ENCODE measurements at regions not wholly inside any gene's neighbourhood (a gene's known extent, or its start where the extent isn't known, plus 50 kb on each side); places are given as distances from the start of the nearest gene placed in this dataset.

DNA sequence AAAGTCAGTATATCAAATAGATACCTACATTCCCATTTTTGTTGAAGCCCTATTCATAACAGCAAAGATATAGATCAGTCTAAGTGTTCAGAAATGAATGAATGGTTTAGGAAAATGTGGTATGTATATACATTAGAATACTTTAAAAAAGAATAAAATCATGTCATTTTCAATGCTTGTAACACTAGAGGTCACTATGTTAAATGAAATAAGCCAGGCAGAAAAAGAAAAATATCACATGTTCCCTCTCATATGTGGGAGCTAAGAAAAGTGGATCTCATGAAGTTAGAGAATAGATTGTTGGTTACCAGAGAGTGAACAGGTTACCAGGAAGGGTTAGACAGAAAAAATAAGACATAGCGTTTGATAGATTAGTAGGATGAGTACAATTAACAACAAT, 1111.0 kb upstream of the SLC39A10 start:
- H3K4me2 ChIP-seq (ENCODE audit: low read length), result no peak overlapping the region
- no TSS peak for BruUV-seq (replicated peaks)
- H3K9me2 ChIP-seq (ENCODE audit: insufficient read depth, low read length), result no peaks in the 10 kb centered on the region
- H3K4me3 ChIP-seq (ENCODE audit: low read depth, low read length, poor library complexity, severe bottlenecking), result no peak overlapping the region
- ChIA-PET CTCF (ENCODE audit: unreplicated experiment) (no interaction called here), POLR2A (no interaction called here)
- no peaks in the 10 kb centered on the region for H3K9me3 ChIP-seq (ENCODE audit: low read length)
- TF ChIP-seq, protein P1, sequence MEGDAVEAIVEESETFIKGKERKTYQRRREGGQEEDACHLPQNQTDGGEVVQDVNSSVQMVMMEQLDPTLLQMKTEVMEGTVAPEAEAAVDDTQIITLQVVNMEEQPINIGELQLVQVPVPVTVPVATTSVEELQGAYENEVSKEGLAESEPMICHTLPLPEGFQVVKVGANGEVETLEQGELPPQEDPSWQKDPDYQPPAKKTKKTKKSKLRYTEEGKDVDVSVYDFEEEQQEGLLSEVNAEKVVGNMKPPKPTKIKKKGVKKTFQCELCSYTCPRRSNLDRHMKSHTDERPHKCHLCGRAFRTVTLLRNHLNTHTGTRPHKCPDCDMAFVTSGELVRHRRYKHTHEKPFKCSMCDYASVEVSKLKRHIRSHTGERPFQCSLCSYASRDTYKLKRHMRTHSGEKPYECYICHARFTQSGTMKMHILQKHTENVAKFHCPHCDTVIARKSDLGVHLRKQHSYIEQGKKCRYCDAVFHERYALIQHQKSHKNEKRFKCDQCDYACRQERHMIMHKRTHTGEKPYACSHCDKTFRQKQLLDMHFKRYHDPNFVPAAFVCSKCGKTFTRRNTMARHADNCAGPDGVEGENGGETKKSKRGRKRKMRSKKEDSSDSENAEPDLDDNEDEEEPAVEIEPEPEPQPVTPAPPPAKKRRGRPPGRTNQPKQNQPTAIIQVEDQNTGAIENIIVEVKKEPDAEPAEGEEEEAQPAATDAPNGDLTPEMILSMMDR (conservative IDR thresholded peaks at IDR 0.05; ENCODE audit: low read length), result peak; percentile 68
- TF ChIP-seq EZH2phosphoT487 (IDR thresholded peaks at IDR 0.05; ENCODE audit: borderline replicate concordance, low read depth, low read length), result no peak
- no peaks in the 10 kb centered on the region for H3K4me1 ChIP-seq (ENCODE audit: insufficient read depth, low read length, poor library complexity, severe bottlenecking)
- H2AFZ ChIP-seq (ENCODE audit: low read length), result no peak overlapping the region
- DNase-seq (ENCODE audit: low spot score), result peak; percentile 4
- H4K20me1 ChIP-seq (ENCODE audit: insufficient read depth, low read length), result no peaks in the 10 kb centered on the region
- intact Hi-C loops (cut with micrococcal nuclease; ENCODE audit: unreplicated experiment), result no loop called here
- H3K27ac ChIP-seq (ENCODE audit: low read depth, low read length, poor library complexity, severe bottlenecking), result no peak overlapping the region
- no peaks in the 10 kb centered on the region for H3K36me3 ChIP-seq (ENCODE audit: insufficient read depth, low read length)
- H3K79me2 ChIP-seq (ENCODE audit: insufficient read depth, low read depth, low read length), result no peaks in the 10 kb centered on the region

DNA sequence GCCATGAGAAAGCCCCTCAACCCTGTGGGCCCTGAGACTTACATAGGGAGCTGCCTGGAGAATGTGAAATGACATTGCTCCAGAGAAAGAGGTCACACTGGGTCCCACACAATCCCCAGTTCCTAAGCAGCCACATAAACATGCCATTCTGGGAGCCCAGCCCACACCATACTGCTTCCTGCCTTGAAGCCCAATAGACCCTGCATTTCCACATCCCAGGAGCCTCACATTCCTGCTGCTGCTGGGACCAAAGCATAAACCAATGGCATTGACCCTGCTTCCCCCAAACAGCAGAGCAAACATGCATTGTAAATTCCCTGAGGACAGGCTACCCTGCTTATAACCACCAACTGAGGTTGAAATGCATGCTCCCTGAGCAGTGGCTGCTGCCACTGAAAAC, 1117.6 kb upstream of the SLC39A10 start:
- BruUV-seq (replicated peaks), result no TSS peak
- Histone ChIP-seq H3K79me2 (ENCODE audit: insufficient read depth, low read depth, low read length) (no peaks in the 10 kb centered on the region), H3K4me2 (ENCODE audit: low read length) (no peak overlapping the region), H3K4me1 (ENCODE audit: insufficient read depth, low read length, poor library complexity, severe bottlenecking) (no peaks in the 10 kb centered on the region), H3K4me3 (ENCODE audit: low read depth, low read length, poor library complexity, severe bottlenecking) (no peak overlapping the region), H4K20me1 (ENCODE audit: insufficient read depth, low read length) (no peaks in the 10 kb centered on the region), H3K36me3 (ENCODE audit: insufficient read depth, low read length) (no peaks in the 10 kb centered on the region), H3K9me2 (ENCODE audit: insufficient read depth, low read length) (no peaks in the 10 kb centered on the region), H3K9me3 (ENCODE audit: low read length) (no peaks in the 10 kb centered on the region), H3K27ac (ENCODE audit: low read depth, low read length, poor library complexity, severe bottlenecking) (no peak overlapping the region), H2AFZ (ENCODE audit: low read length) (no peak overlapping the region)
- ChIA-PET POLR2A (no interaction called here), CTCF (ENCODE audit: unreplicated experiment) (no interaction called here)
- no peak for DNase-seq (ENCODE audit: low spot score)
- TF ChIP-seq, protein P1 (conservative IDR thresholded peaks at IDR 0.05; ENCODE audit: low read length), result no peak
- no peak for TF ChIP-seq EZH2phosphoT487 (IDR thresholded peaks at IDR 0.05; ENCODE audit: borderline replicate concordance, low read depth, low read length)
- intact Hi-C loops (cut with micrococcal nuclease; ENCODE audit: unreplicated experiment), result no loop called here

DNA sequence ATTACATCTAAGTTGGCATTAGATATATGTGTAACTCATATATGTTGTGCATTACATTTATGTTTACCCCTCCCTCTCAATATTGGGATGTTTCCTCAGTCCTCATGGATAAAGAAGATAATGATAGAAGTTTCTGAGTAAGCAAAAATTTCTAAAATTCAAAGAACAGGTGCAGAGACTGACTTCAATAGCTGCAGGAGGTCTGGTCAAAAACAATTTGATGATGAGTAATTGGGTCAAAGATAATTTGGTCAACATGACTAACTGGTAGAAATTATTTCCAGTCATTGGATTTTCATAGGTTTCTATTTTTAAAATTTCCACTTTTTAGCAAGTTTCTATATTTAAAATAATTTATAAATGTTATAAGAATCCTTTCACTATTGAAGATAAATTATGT, 1130.9 kb upstream of the SLC39A10 start:
- Histone ChIP-seq H3K27ac (ENCODE audit: low read depth, low read length, poor library complexity, severe bottlenecking) (no peak overlapping the region), H3K4me1 (ENCODE audit: insufficient read depth, low read length, poor library complexity, severe bottlenecking) (no peaks in the 10 kb centered on the region), H3K9me2 (ENCODE audit: insufficient read depth, low read length) (no peaks in the 10 kb centered on the region), H3K79me2 (ENCODE audit: insufficient read depth, low read depth, low read length) (no peaks in the 10 kb centered on the region), H2AFZ (ENCODE audit: low read length) (no peak overlapping the region), H3K4me3 (ENCODE audit: low read depth, low read length, poor library complexity, severe bottlenecking) (no peak overlapping the region), H4K20me1 (ENCODE audit: insufficient read depth, low read length) (no peaks in the 10 kb centered on the region; the same call in 1 of the 2 replicates), H3K9me3 (ENCODE audit: low read length) (no peaks in the 10 kb centered on the region), H3K4me2 (ENCODE audit: low read length) (no peak overlapping the region), H3K36me3 (ENCODE audit: insufficient read depth, low read length) (no peaks in the 10 kb centered on the region)
- ChIA-PET CTCF (ENCODE audit: unreplicated experiment) (no interaction called here), POLR2A (no interaction called here)
- DNase-seq (ENCODE audit: low spot score), result no peak
- no peak for TF ChIP-seq EZH2phosphoT487 (IDR thresholded peaks at IDR 0.05; ENCODE audit: borderline replicate concordance, low read depth, low read length)
- TF ChIP-seq, protein P1 (conservative IDR thresholded peaks at IDR 0.05; ENCODE audit: low read length), result no peak
- intact Hi-C loops (cut with micrococcal nuclease; ENCODE audit: unreplicated experiment), result no loop called here
- BruUV-seq (replicated peaks), result no TSS peak
